AG04449 (cell line): ENCODE measurements at regions not wholly inside any gene's neighbourhood (a gene's known extent, or its start where the extent isn't known, plus 50 kb on each side); places are given as distances from the start of the nearest gene placed in this dataset.

Experiments
- CTCF ChIA-PET: fragments of 350-600 bp; formaldehyde crosslinking; extraction: SDS; loops from one replicate; lab custom pipeline; 2021; ENCODE audit warnings: antibody characterized with exemption; lab: Yijun Ruan, JAX
- POLR2A ChIA-PET: fragments of 400-600, 350-600 bp; formaldehyde crosslinking; extraction: SDS; loops from one replicate; lab custom pipeline; 2020; ENCODE audit warnings: antibody characterized with exemption, inconsistent platforms; lab: Yijun Ruan, JAX
- DNase-seq: peaks from one replicate; pipeline ENCODE4 v3.0.0-alpha.2; 2010; ENCODE audit warnings: low read depth, low spot score
- H3K4me3 ChIP-seq: 2 replicates; pipeline ENCODE4 v1.5.1; 2011; ENCODE audit warnings: low read depth, mild to moderate bottlenecking, control low read depth, low read length
- TF ChIP-seq, protein P1 (sequence below): IDR thresholded peaks from one replicate; pipeline ENCODE4 v1.5.1; 2011; ENCODE audit warnings: mild to moderate bottlenecking, moderate library complexity, low read length, control low read depth, inconsistent platforms; ENCODE audit not compliant: insufficient read depth; ENCODE audit errors: missing control alignments

DNA sequence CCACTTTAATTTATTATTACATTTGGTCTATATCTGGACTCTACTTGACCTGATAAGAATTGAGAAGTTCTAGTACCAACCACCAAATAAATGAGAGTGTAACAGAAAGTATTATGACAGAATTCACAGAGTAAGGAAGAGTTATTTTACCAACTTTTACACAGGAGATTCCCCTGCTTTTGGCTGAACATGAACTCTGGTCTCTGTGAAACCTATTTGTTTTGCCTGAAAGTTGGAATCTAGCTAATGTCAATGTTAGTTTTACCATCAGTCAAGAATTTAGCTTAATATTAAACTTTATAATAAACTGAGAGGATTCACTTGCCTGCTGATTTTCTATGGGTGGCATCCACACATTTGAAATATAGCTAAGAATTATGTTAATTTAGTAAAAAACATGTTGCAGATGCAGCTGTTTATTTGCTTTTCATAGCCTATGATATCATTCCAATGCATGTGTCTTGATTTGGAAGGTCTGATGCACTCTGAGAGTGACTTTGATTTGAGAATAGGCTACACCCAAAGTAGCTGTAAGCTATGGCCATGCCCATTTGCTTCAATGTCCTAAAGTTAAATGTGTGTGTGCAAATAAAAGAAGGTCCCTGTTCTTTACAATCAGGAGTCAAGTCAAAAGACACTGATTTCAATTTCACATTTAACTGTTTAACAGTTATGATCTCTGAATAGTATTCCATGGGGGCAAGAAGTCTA is 150.9 kb upstream of the RASGEF1B start:
- H3K4me3 ChIP-seq: no peak overlapping the region
- CTCF ChIA-PET: no interaction called here

GRCh38 chr4:81622028-81622427 is 150.3 kb upstream of the RASGEF1B start:
- CTCF ChIA-PET: no interaction called here
- POLR2A ChIA-PET: no interaction called here

More for the DNA sequence above, 150.9 kb upstream of the RASGEF1B start:
- DNase-seq: no peak
- TF ChIP-seq, protein P1, sequence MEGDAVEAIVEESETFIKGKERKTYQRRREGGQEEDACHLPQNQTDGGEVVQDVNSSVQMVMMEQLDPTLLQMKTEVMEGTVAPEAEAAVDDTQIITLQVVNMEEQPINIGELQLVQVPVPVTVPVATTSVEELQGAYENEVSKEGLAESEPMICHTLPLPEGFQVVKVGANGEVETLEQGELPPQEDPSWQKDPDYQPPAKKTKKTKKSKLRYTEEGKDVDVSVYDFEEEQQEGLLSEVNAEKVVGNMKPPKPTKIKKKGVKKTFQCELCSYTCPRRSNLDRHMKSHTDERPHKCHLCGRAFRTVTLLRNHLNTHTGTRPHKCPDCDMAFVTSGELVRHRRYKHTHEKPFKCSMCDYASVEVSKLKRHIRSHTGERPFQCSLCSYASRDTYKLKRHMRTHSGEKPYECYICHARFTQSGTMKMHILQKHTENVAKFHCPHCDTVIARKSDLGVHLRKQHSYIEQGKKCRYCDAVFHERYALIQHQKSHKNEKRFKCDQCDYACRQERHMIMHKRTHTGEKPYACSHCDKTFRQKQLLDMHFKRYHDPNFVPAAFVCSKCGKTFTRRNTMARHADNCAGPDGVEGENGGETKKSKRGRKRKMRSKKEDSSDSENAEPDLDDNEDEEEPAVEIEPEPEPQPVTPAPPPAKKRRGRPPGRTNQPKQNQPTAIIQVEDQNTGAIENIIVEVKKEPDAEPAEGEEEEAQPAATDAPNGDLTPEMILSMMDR: no peak
- POLR2A ChIA-PET: no interaction called here

GRCh38 chr4:81621490-81621889 is 149.8 kb upstream of the RASGEF1B start:
- DNase-seq: no peak
- POLR2A ChIA-PET: no interaction called here
- TF ChIP-seq, protein P1: no peak
- CTCF ChIA-PET: no interaction called here
- H3K4me3 ChIP-seq: no peak overlapping the region

More at GRCh38 chr4:81622028-81622427, 150.3 kb upstream of the RASGEF1B start:
- no peak for DNase-seq
- no peak overlapping the region for H3K4me3 ChIP-seq
- TF ChIP-seq, protein P1: no peak

- ChIA-PET POLR2A (no interaction called here), CTCF (no interaction called here)
- DNase-seq: no peak
- TF ChIP-seq, protein P1: no peak
- H3K4me3 ChIP-seq: no peak overlapping the region
Measured at GRCh38 chr4:81620442-81620841, 148.7 kb upstream of the RASGEF1B start.

- POLR2A ChIA-PET: no interaction called here
- TF ChIP-seq, protein P1: no peak
- CTCF ChIA-PET: no interaction called here
- H3K4me3 ChIP-seq: no peak overlapping the region
- DNase-seq: no peak
Measured at GRCh38 chr4:81617545-81617944, 145.8 kb upstream of the RASGEF1B start.

GRCh38 chr4:81611221-81611620 is 139.5 kb upstream of the RASGEF1B start:
- no peak for DNase-seq
- POLR2A ChIA-PET: no interaction called here
- CTCF ChIA-PET: no interaction called here
- H3K4me3 ChIP-seq: no peak overlapping the region
- TF ChIP-seq, protein P1: no peak
